ENCODE measurements at regions not wholly inside any gene's neighbourhood (a gene's known extent, or its start where the extent isn't known, plus 50 kb on each side); places are given as distances from the start of the nearest gene placed in this dataset.
"Not testable (repeated sequence)": the region's sequence is repeated elsewhere in the genome, so short reads cannot be mapped to it uniquely, and the experiment has no call there.

- Histone ChIP-seq H3K36me3 (ENCODE audit: insufficient read depth) (no peaks in the 10 kb centered on the region), H3K4me1 (ENCODE audit: insufficient read depth) (no peaks in the 10 kb centered on the region), H3K27ac (ENCODE audit: low read depth) (no peak overlapping the region), H3K4me3 (ENCODE audit: low read depth, low read length) (no peak overlapping the region)
- 49% methylated on average over 3 of the region's 3 CpGs for WGBS
- DNase-seq (ENCODE audit: extremely low spot score), result no peak
Measured at GRCh38 chr17:71511266-71511995, 609.4 kb upstream of the SOX9 start.

GRCh38 chr17:71513725-71514124, 607.1 kb upstream of the SOX9 start:
- WGBS, result 92% methylated on average over 2 of the region's 2 CpGs
- DNase-seq (ENCODE audit: extremely low spot score); H3K27ac ChIP-seq (ENCODE audit: low read depth); H3K4me1 ChIP-seq (ENCODE audit: insufficient read depth); H3K36me3 ChIP-seq (ENCODE audit: insufficient read depth); H3K4me3 ChIP-seq (ENCODE audit: low read depth, low read length): not testable (repeated sequence)

GRCh38 chr17:71516149-71516548, 604.7 kb upstream of the SOX9 start:
- DNase-seq (ENCODE audit: extremely low spot score), result no peak
- Histone ChIP-seq H3K4me1 (ENCODE audit: insufficient read depth) (no peaks in the 10 kb centered on the region), H3K36me3 (ENCODE audit: insufficient read depth) (no peaks in the 10 kb centered on the region), H3K27ac (ENCODE audit: low read depth) (no peak overlapping the region), H3K4me3 (ENCODE audit: low read depth, low read length) (no peak overlapping the region)
- 24% methylated on average over 6 of the region's 6 CpGs for WGBS

- no peak overlapping the region for H3K4me3 ChIP-seq (ENCODE audit: low read depth, low read length)
- no peaks in the 10 kb centered on the region for H3K4me1 ChIP-seq (ENCODE audit: insufficient read depth)
- no peaks in the 10 kb centered on the region for H3K36me3 ChIP-seq (ENCODE audit: insufficient read depth)
- no peak for DNase-seq (ENCODE audit: extremely low spot score)
- no peak overlapping the region for H3K27ac ChIP-seq (ENCODE audit: low read depth)
- 64% methylated on average over 2 of the region's 2 CpGs for WGBS
Measured at GRCh38 chr17:71519285-71519684, 601.5 kb upstream of the SOX9 start.

- no peaks in the 10 kb centered on the region for H3K36me3 ChIP-seq (ENCODE audit: insufficient read depth)
- H3K27ac ChIP-seq (ENCODE audit: low read depth), result no peak overlapping the region
- H3K4me1 ChIP-seq (ENCODE audit: insufficient read depth), result no peaks in the 10 kb centered on the region
- WGBS, result 72% methylated on average over 2 of the region's 2 CpGs
- no peak overlapping the region for H3K4me3 ChIP-seq (ENCODE audit: low read depth, low read length)
- DNase-seq (ENCODE audit: extremely low spot score), result no peak
Measured at GRCh38 chr17:71521724-71522123, 599.1 kb upstream of the SOX9 start.

- no peaks in the 10 kb centered on the region for H3K4me1 ChIP-seq (ENCODE audit: insufficient read depth)
- no peak overlapping the region for H3K4me3 ChIP-seq (ENCODE audit: low read depth, low read length)
- no peak overlapping the region for H3K27ac ChIP-seq (ENCODE audit: low read depth)
- H3K36me3 ChIP-seq (ENCODE audit: insufficient read depth), result no peaks in the 10 kb centered on the region
- DNase-seq (ENCODE audit: extremely low spot score), result no peak
- 73% methylated on average over 1 of the region's 1 CpG for WGBS
Measured at GRCh38 chr17:71522383-71522782, 598.4 kb upstream of the SOX9 start.

GRCh38 chr17:71527311-71527710, 593.5 kb upstream of the SOX9 start:
- no peaks in the 10 kb centered on the region for H3K36me3 ChIP-seq (ENCODE audit: insufficient read depth)
- WGBS, result 80% methylated on average over 6 of the region's 6 CpGs
- DNase-seq (ENCODE audit: extremely low spot score), result no peak
- no peak overlapping the region for H3K4me3 ChIP-seq (ENCODE audit: low read depth, low read length)
- H3K4me1 ChIP-seq (ENCODE audit: insufficient read depth), result no peaks in the 10 kb centered on the region
- no peak overlapping the region for H3K27ac ChIP-seq (ENCODE audit: low read depth)

- no peak for DNase-seq (ENCODE audit: extremely low spot score)
- no peaks in the 10 kb centered on the region for H3K4me1 ChIP-seq (ENCODE audit: insufficient read depth)
- no peaks in the 10 kb centered on the region for H3K36me3 ChIP-seq (ENCODE audit: insufficient read depth)
- no peak overlapping the region for H3K27ac ChIP-seq (ENCODE audit: low read depth)
- H3K4me3 ChIP-seq (ENCODE audit: low read depth, low read length), result no peak overlapping the region
Measured at GRCh38 chr17:71528210-71528609, 592.6 kb upstream of the SOX9 start.

- no peak for DNase-seq (ENCODE audit: extremely low spot score)
- 54% methylated on average over 2 of the region's 2 CpGs for WGBS
- Histone ChIP-seq H3K36me3 (ENCODE audit: insufficient read depth) (no peaks in the 10 kb centered on the region), H3K4me3 (ENCODE audit: low read depth, low read length) (no peak overlapping the region), H3K27ac (ENCODE audit: low read depth) (no peak overlapping the region), H3K4me1 (ENCODE audit: insufficient read depth) (no peaks in the 10 kb centered on the region)
Measured at GRCh38 chr17:71530248-71530647, 590.6 kb upstream of the SOX9 start.

- no peak for DNase-seq (ENCODE audit: extremely low spot score)
- Histone ChIP-seq H3K27ac (ENCODE audit: low read depth) (no peak overlapping the region), H3K4me3 (ENCODE audit: low read depth, low read length) (no peak overlapping the region), H3K36me3 (ENCODE audit: insufficient read depth) (no peaks in the 10 kb centered on the region), H3K4me1 (ENCODE audit: insufficient read depth) (no peaks in the 10 kb centered on the region)
- WGBS, result 80% methylated on average over 3 of the region's 3 CpGs
Measured at GRCh38 chr17:71535321-71535720, 585.5 kb upstream of the SOX9 start.

- no peaks in the 10 kb centered on the region for H3K36me3 ChIP-seq (ENCODE audit: insufficient read depth)
- H3K27ac ChIP-seq (ENCODE audit: low read depth), result no peak overlapping the region
- H3K4me3 ChIP-seq (ENCODE audit: low read depth, low read length), result no peak overlapping the region
- no peak for DNase-seq (ENCODE audit: extremely low spot score)
- no peaks in the 10 kb centered on the region for H3K4me1 ChIP-seq (ENCODE audit: insufficient read depth)
- 60% methylated on average over 2 of the region's 2 CpGs for WGBS
Measured at GRCh38 chr17:71546419-71546818, 574.4 kb upstream of the SOX9 start.

GRCh38 chr17:71547904-71548303, 572.9 kb upstream of the SOX9 start:
- no peak overlapping the region for H3K4me3 ChIP-seq (ENCODE audit: low read depth, low read length)
- H3K4me1 ChIP-seq (ENCODE audit: insufficient read depth), result no peaks in the 10 kb centered on the region
- no peak overlapping the region for H3K27ac ChIP-seq (ENCODE audit: low read depth)
- no peaks in the 10 kb centered on the region for H3K36me3 ChIP-seq (ENCODE audit: insufficient read depth)
- no peak for DNase-seq (ENCODE audit: extremely low spot score)

- Histone ChIP-seq H3K27ac (ENCODE audit: low read depth) (no peak overlapping the region), H3K4me3 (ENCODE audit: low read depth, low read length) (no peak overlapping the region), H3K36me3 (ENCODE audit: insufficient read depth) (no peaks in the 10 kb centered on the region), H3K4me1 (ENCODE audit: insufficient read depth) (no peaks in the 10 kb centered on the region)
- 74% methylated on average over 5 of the region's 5 CpGs for WGBS
- no peak for DNase-seq (ENCODE audit: extremely low spot score)
Measured at GRCh38 chr17:71548540-71549190, 572.2 kb upstream of the SOX9 start.

GRCh38 chr17:71550675-71551074, 570.1 kb upstream of the SOX9 start:
- WGBS, result 97% methylated on average over 2 of the region's 2 CpGs
- Histone ChIP-seq H3K4me3 (ENCODE audit: low read depth, low read length) (no peak overlapping the region), H3K36me3 (ENCODE audit: insufficient read depth) (no peaks in the 10 kb centered on the region), H3K27ac (ENCODE audit: low read depth) (no peak overlapping the region), H3K4me1 (ENCODE audit: insufficient read depth) (no peaks in the 10 kb centered on the region)
- DNase-seq (ENCODE audit: extremely low spot score), result no peak

Data from urinary bladder (tissue), 3 donors.